Endodermal cell (in vitro differentiated cells): ENCODE measurements at regions not wholly inside any gene's neighbourhood (a gene's known extent, or its start where the extent isn't known, plus 50 kb on each side); places are given as distances from the start of the nearest gene placed in this dataset.

Experiments used
- DNase-seq: peaks from one replicate; pipeline ENCODE4 v3.0.0-alpha.2; 2017
- H3K27ac ChIP-seq: 2 replicates; pipeline ENCODE4 v1.5.1; 2013; ENCODE audit warnings: mild to moderate bottlenecking, low read depth, low read length, moderate library complexity
- H3K27me3 ChIP-seq: 2 replicates; pipeline ENCODE4 v1.6.1; 2013; ENCODE audit warnings: mild to moderate bottlenecking, low read length, moderate library complexity; ENCODE audit not compliant: insufficient read depth, control insufficient read depth, poor library complexity, severe bottlenecking
- H3K36me3 ChIP-seq: 2 replicates; pipeline ENCODE4 v1.7.0; 2013; ENCODE audit warnings: mild to moderate bottlenecking, low read length, moderate library complexity; ENCODE audit not compliant: control insufficient read depth, insufficient read depth
- H3K4me1 ChIP-seq: one replicate; pipeline ENCODE4 v1.7.0; 2013; ENCODE audit warnings: low read length; ENCODE audit not compliant: control insufficient read depth, insufficient read depth
- H3K4me3 ChIP-seq: 2 replicates; pipeline ENCODE4 v1.5.1; 2013; ENCODE audit warnings: mild to moderate bottlenecking, low read length, moderate library complexity
- H3K9ac ChIP-seq: 2 replicates; pipeline ENCODE4 v1.6.1; 2013; ENCODE audit warnings: mild to moderate bottlenecking, low read length, moderate library complexity; ENCODE audit not compliant: poor library complexity, severe bottlenecking; ENCODE audit errors: extremely low read depth
- H3K9me3 ChIP-seq: 2 replicates; pipeline ENCODE4 v1.6.1; 2013; ENCODE audit warnings: mild to moderate bottlenecking, low read length, moderate library complexity; ENCODE audit not compliant: control insufficient read depth
- H3K27ac Mint-ChIP-seq: 2 replicates; pipeline ENCODE4 v1.8.0; 2020; ENCODE audit warnings: mixed read lengths
- H3K27me3 Mint-ChIP-seq: 2 replicates; pipeline ENCODE4 v1.8.0; 2021; ENCODE audit warnings: mild to moderate bottlenecking, mixed read lengths; ENCODE audit not compliant: insufficient read depth
- H3K36me3 Mint-ChIP-seq: 2 replicates; pipeline ENCODE4 v1.8.0; 2020; ENCODE audit warnings: low read depth, mixed read lengths
- H3K4me1 Mint-ChIP-seq: 2 replicates; pipeline ENCODE4 v1.8.0; 2020; ENCODE audit warnings: mixed read lengths
- H3K4me3 Mint-ChIP-seq: 2 replicates; pipeline ENCODE4 v1.8.0; 2020; ENCODE audit warnings: mild to moderate bottlenecking, moderate library complexity, mixed read lengths
- H3K9me3 Mint-ChIP-seq: 2 replicates; pipeline ENCODE4 v1.8.0; 2020; ENCODE audit warnings: mild to moderate bottlenecking, mixed read lengths
- WGBS, 2 experiments: methylation state at CpG; one replicate each; pipeline versions ENCODE4 v1.1.5 to v1.1.7; 2013; ENCODE audit warnings: missing lambda C conversion rate in 2 of 2, mixed read lengths in 1 of 2; ENCODE audit not compliant: insufficient coverage in 1 of 2, insufficient read length in 1 of 2; 5-methylcytosine and 5-hydroxymethylcytosine counted together
- TF ChIP-seq, protein P1 (sequence below): fragments of 200-600 bp; sonication (generic); conservative IDR thresholded peaks from 2 replicates; pipeline ENCODE4 v1.5.0; 2021; ENCODE audit warnings: antibody characterized with exemption, mild to moderate bottlenecking

DNA sequence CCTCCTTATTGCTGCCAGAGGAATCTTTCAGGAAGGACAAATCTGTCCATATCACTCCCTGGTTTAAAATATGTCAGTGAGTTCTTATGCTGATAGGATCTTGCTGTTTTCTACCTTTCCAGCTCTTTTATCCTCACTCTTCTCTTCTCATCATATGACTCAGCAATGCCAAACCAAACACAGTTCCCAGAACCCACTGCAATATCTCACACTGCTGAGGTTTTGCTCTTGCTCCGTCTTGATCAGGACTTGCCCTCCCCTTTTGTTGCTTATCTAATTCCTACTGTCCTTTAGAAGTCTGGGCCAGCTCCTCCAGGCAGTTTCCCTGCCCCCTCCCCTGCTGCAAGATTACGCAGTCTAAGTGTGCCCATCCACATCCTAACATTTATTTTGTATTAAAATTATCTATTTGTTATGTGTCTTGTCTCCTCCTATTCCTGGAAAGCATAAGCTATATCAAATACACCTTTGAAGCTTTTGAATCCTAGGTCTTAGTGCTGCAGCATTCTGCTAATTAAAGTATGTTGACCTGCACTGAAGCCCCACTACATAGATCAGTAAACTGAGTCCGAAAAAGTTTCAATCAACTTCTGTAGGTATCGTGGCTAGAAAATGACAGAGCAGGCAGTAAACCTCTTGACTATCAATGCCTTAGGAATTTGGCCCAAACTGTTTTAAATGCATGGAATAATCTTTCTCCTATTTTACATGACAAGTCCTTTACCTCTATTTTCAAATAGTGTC lies 119.2 kb upstream of the C11orf87 start:
- TF ChIP-seq, protein P1, sequence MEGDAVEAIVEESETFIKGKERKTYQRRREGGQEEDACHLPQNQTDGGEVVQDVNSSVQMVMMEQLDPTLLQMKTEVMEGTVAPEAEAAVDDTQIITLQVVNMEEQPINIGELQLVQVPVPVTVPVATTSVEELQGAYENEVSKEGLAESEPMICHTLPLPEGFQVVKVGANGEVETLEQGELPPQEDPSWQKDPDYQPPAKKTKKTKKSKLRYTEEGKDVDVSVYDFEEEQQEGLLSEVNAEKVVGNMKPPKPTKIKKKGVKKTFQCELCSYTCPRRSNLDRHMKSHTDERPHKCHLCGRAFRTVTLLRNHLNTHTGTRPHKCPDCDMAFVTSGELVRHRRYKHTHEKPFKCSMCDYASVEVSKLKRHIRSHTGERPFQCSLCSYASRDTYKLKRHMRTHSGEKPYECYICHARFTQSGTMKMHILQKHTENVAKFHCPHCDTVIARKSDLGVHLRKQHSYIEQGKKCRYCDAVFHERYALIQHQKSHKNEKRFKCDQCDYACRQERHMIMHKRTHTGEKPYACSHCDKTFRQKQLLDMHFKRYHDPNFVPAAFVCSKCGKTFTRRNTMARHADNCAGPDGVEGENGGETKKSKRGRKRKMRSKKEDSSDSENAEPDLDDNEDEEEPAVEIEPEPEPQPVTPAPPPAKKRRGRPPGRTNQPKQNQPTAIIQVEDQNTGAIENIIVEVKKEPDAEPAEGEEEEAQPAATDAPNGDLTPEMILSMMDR: no peak
- DNase-seq: no peak
- Mint-ChIP-seq H3K4me3 (no peak overlapping the region), H3K9me3 (no peaks in the 10 kb centered on the region), H3K27me3 (no peaks in the 10 kb centered on the region), H3K4me1 (peaks cover 8% of the 10 kb centered on the region), H3K27ac (no peak overlapping the region), H3K36me3 (no peaks in the 10 kb centered on the region)
- 79 to 90% methylated on average over 2 to 4 of the region's 4 CpGs for WGBS, 2 experiments
- no peak overlapping the region for H3K9ac ChIP-seq
- H3K27ac ChIP-seq: no peak overlapping the region
- no peaks in the 10 kb centered on the region for H3K36me3 ChIP-seq
- H3K9me3 ChIP-seq: no peaks in the 10 kb centered on the region
- H3K4me3 ChIP-seq: no peak overlapping the region
- H3K4me1 ChIP-seq: no peaks in the 10 kb centered on the region
- no peaks in the 10 kb centered on the region for H3K27me3 ChIP-seq

DNA sequence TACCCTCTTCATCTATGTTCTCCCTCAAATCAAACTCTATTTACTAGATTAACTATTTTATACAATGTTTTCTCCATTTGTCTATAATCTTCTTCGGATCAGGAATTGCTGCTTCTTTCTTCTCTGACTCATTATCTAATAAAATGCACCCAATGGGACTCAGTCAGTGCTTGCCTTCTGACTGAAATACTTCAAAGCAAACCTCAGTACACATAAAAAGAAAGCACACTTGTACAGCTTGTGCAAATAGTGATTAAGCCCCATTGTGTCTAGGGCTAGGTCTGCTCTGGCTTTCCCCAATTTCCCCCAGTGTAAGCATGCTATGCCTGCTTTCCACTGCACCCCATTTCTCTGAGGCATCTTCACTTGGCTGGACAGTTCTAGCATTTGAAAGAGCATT lies 118.6 kb upstream of the C11orf87 start:
- no peak overlapping the region for H3K27ac ChIP-seq
- H3K4me1 ChIP-seq: no peaks in the 10 kb centered on the region
- no peak overlapping the region for H3K9ac ChIP-seq
- no peaks in the 10 kb centered on the region for H3K36me3 Mint-ChIP-seq
- H3K4me3 ChIP-seq: no peak overlapping the region
- H3K9me3 ChIP-seq: no peaks in the 10 kb centered on the region
- no peak overlapping the region for H3K4me3 Mint-ChIP-seq
- no peaks in the 10 kb centered on the region for H3K9me3 Mint-ChIP-seq
- no peaks in the 10 kb centered on the region for H3K27me3 Mint-ChIP-seq
- no peaks in the 10 kb centered on the region for H3K27me3 ChIP-seq
- peaks cover 8% of the 10 kb centered on the region for H3K4me1 Mint-ChIP-seq
- TF ChIP-seq, protein P1: no peak
- no peak overlapping the region for H3K27ac Mint-ChIP-seq
- no peak for DNase-seq
- no peaks in the 10 kb centered on the region for H3K36me3 ChIP-seq
- 94 to 100% methylated on average over 1 of the region's 1 CpG for WGBS, 2 experiments

DNA sequence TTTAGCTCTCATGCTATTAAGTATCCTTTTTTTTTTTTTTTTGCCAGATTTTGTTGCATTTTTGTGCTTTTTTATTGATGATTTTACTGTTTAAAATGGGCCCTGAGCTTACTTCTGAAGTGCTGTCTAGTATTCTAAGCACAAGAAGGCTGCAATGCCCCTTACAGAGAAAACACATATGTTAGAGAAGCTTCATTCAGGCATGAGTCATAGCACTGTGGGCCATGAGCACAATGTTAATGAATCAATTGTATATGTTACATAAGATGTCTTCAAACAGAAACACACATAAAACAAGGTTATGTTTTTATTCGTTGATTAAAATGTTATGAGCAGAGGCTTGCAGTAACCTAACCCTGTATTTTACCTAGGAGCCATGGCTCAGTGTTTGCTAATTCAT lies 117.8 kb upstream of the C11orf87 start:
- H3K27ac Mint-ChIP-seq: no peak overlapping the region
- H3K36me3 Mint-ChIP-seq: no peaks in the 10 kb centered on the region
- Histone ChIP-seq H3K9ac (no peak overlapping the region), H3K9me3 (no peaks in the 10 kb centered on the region), H3K27ac (no peak overlapping the region), H3K4me1 (no peaks in the 10 kb centered on the region), H3K36me3 (no peaks in the 10 kb centered on the region), H3K27me3 (no peaks in the 10 kb centered on the region), H3K4me3 (no peak overlapping the region)
- peaks cover 8% of the 10 kb centered on the region for H3K4me1 Mint-ChIP-seq
- TF ChIP-seq, protein P1: no peak
- no peaks in the 10 kb centered on the region for H3K9me3 Mint-ChIP-seq
- DNase-seq: no peak
- H3K4me3 Mint-ChIP-seq: no peak overlapping the region
- H3K27me3 Mint-ChIP-seq: no peaks in the 10 kb centered on the region
- 86 to 88% methylated on average over 1 of the region's 1 CpG for WGBS, 2 experiments
